GM23338 (cell line): ENCODE measurements at regions not wholly inside any gene's neighbourhood (a gene's known extent, or its start where the extent isn't known, plus 50 kb on each side); places are given as distances from the start of the nearest gene placed in this dataset.

ENCODE experiments used
- ATAC-seq: fragments of 200-7000 bp; cut with Tn5 transposase; 3 replicates; pipeline ENCODE4 v1.9.1; 2020
- DNase-seq: peaks from one replicate; pipeline ENCODE4 v3.0.0-alpha.2; 2015; ENCODE audit warnings: low spot score
- H2AFZ ChIP-seq: fragments of 200-600 bp; sonication (generic); 2 replicates; pipeline ENCODE4 v1.8.0; 2016; ENCODE audit warnings: antibody characterized with exemption, mild to moderate bottlenecking, moderate library complexity
- H3F3A ChIP-seq: fragments of 200-600 bp; sonication (generic); replicated peaks from 2 replicates; pipeline ENCODE4 v1.8.0; 2017; ENCODE audit warnings: antibody characterized with exemption, mixed run types, low read depth
- H3K27ac ChIP-seq: fragments of 200-600 bp; sonication (generic); 2 replicates; pipeline ENCODE4 v1.6.1; 2016; ENCODE audit warnings: low read depth
- H3K27me3 ChIP-seq: fragments of 200-600 bp; sonication (generic); 2 replicates; pipeline ENCODE4 v1.8.0; 2016; ENCODE audit warnings: mild to moderate bottlenecking, mixed run types, moderate library complexity; ENCODE audit not compliant: insufficient read depth
- H3K36me3 ChIP-seq: fragments of 200-600 bp; sonication (generic); 2 replicates; pipeline ENCODE4 v1.8.0; 2016; ENCODE audit warnings: mild to moderate bottlenecking; ENCODE audit not compliant: insufficient read depth
- H3K4me1 ChIP-seq: fragments of 200-600 bp; sonication (generic); 2 replicates; pipeline ENCODE4 v1.8.0; 2016; ENCODE audit warnings: mild to moderate bottlenecking, moderate library complexity; ENCODE audit not compliant: insufficient read depth
- H3K4me2 ChIP-seq: fragments of 200-600 bp; sonication (generic); 2 replicates; pipeline ENCODE4 v1.7.1; 2017; ENCODE audit warnings: mixed run types
- H3K4me3 ChIP-seq: fragments of 200-600 bp; sonication (generic); 2 replicates; pipeline ENCODE4 v1.6.1; 2016; ENCODE audit warnings: mixed run types
- H3K79me2 ChIP-seq: fragments of 200-600 bp; sonication (generic); replicated peaks from 2 replicates; pipeline ENCODE4 v1.8.0; 2017; ENCODE audit warnings: mild to moderate bottlenecking; ENCODE audit not compliant: insufficient read depth
- H3K9me2 ChIP-seq: fragments of 200-600 bp; sonication (generic); 2 replicates; pipeline ENCODE4 v1.8.0; 2017; ENCODE audit not compliant: insufficient read depth
- H4K20me1 ChIP-seq: fragments of 200-600 bp; sonication (generic); replicated peaks from 2 replicates; pipeline ENCODE4 v1.8.0; 2017; ENCODE audit warnings: mild to moderate bottlenecking; ENCODE audit not compliant: insufficient read depth
- H3K27ac Mint-ChIP-seq: 2 replicates; pipeline ENCODE4 v1.8.0; 2020; ENCODE audit warnings: inconsistent platforms, mild to moderate bottlenecking, moderate library complexity, mixed read lengths
- H3K27me3 Mint-ChIP-seq: 3 replicates; pipeline ENCODE4 v1.8.0; 2022; ENCODE audit warnings: low read depth, mild to moderate bottlenecking, moderate library complexity, mixed read lengths, inconsistent platforms; ENCODE audit not compliant: insufficient read depth, poor library complexity
- H3K36me3 Mint-ChIP-seq: 3 replicates; pipeline ENCODE4 v1.8.0; 2021; ENCODE audit warnings: low read depth, mild to moderate bottlenecking, inconsistent platforms, moderate library complexity, mixed read lengths
- H3K4me1 Mint-ChIP-seq: 3 replicates; pipeline ENCODE4 v1.8.0; 2020; ENCODE audit warnings: mild to moderate bottlenecking, inconsistent platforms, mixed read lengths
- H3K4me3 Mint-ChIP-seq: 3 replicates; pipeline ENCODE4 v1.8.0; 2021; ENCODE audit warnings: moderate library complexity, mild to moderate bottlenecking, inconsistent platforms, mixed read lengths
- H3K9me3 Mint-ChIP-seq: 3 replicates; pipeline ENCODE4 v1.8.0; 2020; ENCODE audit warnings: moderate library complexity, mild to moderate bottlenecking, inconsistent platforms, mixed read lengths
- POLR2AphosphoS5 ChIP-seq: IDR thresholded peaks from 2 replicates; pipeline ENCODE4 v1.6.1; 2016; ENCODE audit warnings: antibody characterized with exemption, low read depth
- REST ChIP-seq: IDR thresholded peaks from one replicate; pipeline ENCODE4 v1.6.1; 2018; ENCODE audit warnings: antibody characterized with exemption; ENCODE audit not compliant: unreplicated experiment
- ZNF462 ChIP-seq: fragments of 250-450 bp; sonication (Bioruptor Pico); IDR thresholded peaks from 2 replicates; pipeline ENCODE4 v1.5.0; 2020; ENCODE audit warnings: mild to moderate bottlenecking, moderate library complexity

GRCh38 chr5:166346726-166347374, 1944.6 kb upstream of the WWC1 start (continued):
- TF ChIP-seq REST, result no peak
- TF ChIP-seq ZNF462, result no peak

GRCh38 chr5:166349046-166349445, 1942.4 kb upstream of the WWC1 start:
- Histone ChIP-seq H3K4me3 (no peak overlapping the region), H3F3A (no peaks in the 10 kb centered on the region), H2AFZ (no peak overlapping the region), H3K4me1 (peaks cover 10% of the 10 kb centered on the region), H3K9me2 (no peaks in the 10 kb centered on the region), H4K20me1 (no peaks in the 10 kb centered on the region), H3K79me2 (no peaks in the 10 kb centered on the region), H3K27ac (no peak overlapping the region), H3K36me3 (no peaks in the 10 kb centered on the region), H3K4me2 (no peak overlapping the region), H3K27me3 (no peaks in the 10 kb centered on the region)
- ATAC-seq (no peak), DNase-seq (no peak)
- no peak overlapping the region for H3K27ac Mint-ChIP-seq
- no peaks in the 10 kb centered on the region for H3K27me3 Mint-ChIP-seq
- TF ChIP-seq POLR2AphosphoS5, result no peak
- H3K9me3 Mint-ChIP-seq, result no peaks in the 10 kb centered on the region
- H3K36me3 Mint-ChIP-seq, result no peaks in the 10 kb centered on the region
- no peak overlapping the region for H3K4me3 Mint-ChIP-seq
- peaks cover 25% of the 10 kb centered on the region; the same call in 2 of the 3 replicates for H3K4me1 Mint-ChIP-seq
